HCT116 (cell line): ENCODE measurements at regions not wholly inside any gene's neighbourhood (a gene's known extent, or its start where the extent isn't known, plus 50 kb on each side); places are given as distances from the start of the nearest gene placed in this dataset.

ENCODE experiments used
- ATAC-seq: fragments of 200-7000 bp; cut with Tn5 transposase; 2 replicates; pipeline ENCODE4 v1.9.1; 2020; ENCODE audit warnings: mild to moderate bottlenecking, moderate library complexity
- BruUV-seq: library from RNA; stranded (reverse); fragments of 400-500 nt; replicated peaks from 2 replicates; lab custom pipeline; 2021; lab: Mats Ljungman, UMichigan
- CTCF ChIA-PET: fragments of 300-600 bp; sonication (Branson Sonifier 250); formaldehyde crosslinking; loops from one replicate; lab custom pipeline; 2021; ENCODE audit warnings: antibody characterized with exemption; lab: Charles Lee
- POLR2A ChIA-PET: fragments of 300-600, 350-600 bp; sonication (Branson Sonifier 250); formaldehyde crosslinking; loops from one replicate; lab custom pipeline; 2021; ENCODE audit warnings: antibody characterized with exemption; lab: Charles Lee
- RAD21 ChIA-PET, 2 experiments: fragments of 300-600 bp; sonication (Branson Sonifier 250); formaldehyde crosslinking; loops; one replicate each; lab custom pipeline; 2023; ENCODE audit warnings: low total read pairs in 2 of 2; ENCODE audit not compliant: uncharacterized antibody in 2 of 2, unreplicated experiment in 2 of 2, low non-redundant PET in 1 of 2; lab: Charles Lee
- DNase-seq: peaks from one replicate; pipeline ENCODE4 v3.0.0-alpha.2; 2010; ENCODE audit warnings: low read depth, low spot score
- H2AFZ ChIP-seq: fragments of 200-600 bp; shearing (Covaris generic), sonication (generic); 2 replicates; pipeline ENCODE4 v1.6.1; 2017; ENCODE audit warnings: low read depth, mixed run types, mixed read lengths, antibody characterized with exemption, low read length; ENCODE audit not compliant: poor library complexity, severe bottlenecking
- H3K27ac ChIP-seq: 2 replicates; pipeline ENCODE4 v1.5.1; 2012; ENCODE audit warnings: low read depth, low read length
- H3K27me3 ChIP-seq: fragments of 200-600 bp; sonication (generic); 2 replicates; pipeline ENCODE4 v1.6.1; 2016; ENCODE audit warnings: mixed run types, low read length, mixed read lengths; ENCODE audit not compliant: insufficient read depth
- H3K36me3 ChIP-seq, 2 experiments: fragments of 200-500 bp in 1 of 2; fragments of 200-600 bp in 1 of 2; sonication (Bioruptor generic) in 1 of 2; sonication (generic) in 1 of 2; 2 replicates each; pipeline versions ENCODE4 v1.5.1 to v1.6.1; 2014 to 2016; ENCODE audit warnings: low read length in 2 of 2, inconsistent platforms in 1 of 2, mixed read lengths in 1 of 2, mixed run types in 1 of 2; ENCODE audit not compliant: insufficient read depth in 2 of 2, control insufficient read depth in 1 of 2
- H3K4me1 ChIP-seq, 2 experiments: fragments of 200-600 bp in 1 of 2; sonication (generic) in 1 of 2; 2 replicates each; pipeline versions ENCODE4 v1.5.1 to v1.6.1; 2012 to 2017; ENCODE audit warnings: low read length in 2 of 2, inconsistent platforms in 1 of 2, mild to moderate bottlenecking in 1 of 2, mixed read lengths in 1 of 2, mixed run types in 1 of 2, moderate library complexity in 1 of 2; ENCODE audit not compliant: insufficient read depth in 2 of 2, control insufficient read depth in 1 of 2
- H3K4me2 ChIP-seq: fragments of 200-600 bp; sonication (generic); 2 replicates; pipeline ENCODE4 v1.6.1; 2017; ENCODE audit warnings: mixed run types, low read length, mixed read lengths
- H3K4me3 ChIP-seq, 2 experiments: fragments of 200-600 bp in 1 of 2; sonication (generic) in 1 of 2; replicated peaks in 1 of 2; 2 replicates each; pipeline ENCODE4 v1.5.1; 2011 to 2016; ENCODE audit warnings: low read length in 2 of 2, control low read depth in 1 of 2, low read depth in 1 of 2, mild to moderate bottlenecking in 1 of 2, mixed read lengths in 1 of 2, mixed run types in 1 of 2
- H3K79me2 ChIP-seq: fragments of 200-600 bp; sonication (generic); 2 replicates; pipeline ENCODE4 v1.6.1; 2017; ENCODE audit warnings: mild to moderate bottlenecking, mixed run types, low read length, moderate library complexity, mixed read lengths; ENCODE audit not compliant: insufficient read depth
- H3K9ac ChIP-seq: fragments of 200-600 bp; sonication (generic); 2 replicates; pipeline ENCODE4 v1.6.1; 2016; ENCODE audit warnings: low read length, mixed read lengths
- H3K9me2 ChIP-seq: fragments of 200-600 bp; sonication (generic), shearing (Covaris generic); 2 replicates; pipeline ENCODE4 v1.6.1; 2017; ENCODE audit warnings: mixed run types, mild to moderate bottlenecking, moderate library complexity; ENCODE audit not compliant: insufficient read depth
- H3K9me3 ChIP-seq, 2 experiments: fragments of 200-500 bp in 1 of 2; fragments of 200-600 bp in 1 of 2; sonication (Bioruptor generic) in 1 of 2; sonication (generic) in 1 of 2; 2 replicates each; pipeline ENCODE4 v1.6.1; 2014 to 2017; ENCODE audit warnings: low read length in 2 of 2, mixed read lengths in 2 of 2, inconsistent platforms in 1 of 2, low read depth in 1 of 2, mild to moderate bottlenecking in 1 of 2, mixed run types in 1 of 2, moderate library complexity in 1 of 2; ENCODE audit not compliant: control insufficient read depth in 1 of 2, insufficient read depth in 1 of 2
- H4K20me1 ChIP-seq: fragments of 200-600 bp; sonication (generic), shearing (Covaris generic); 2 replicates; pipeline ENCODE4 v1.6.1; 2017; ENCODE audit warnings: mixed run types, mild to moderate bottlenecking, moderate library complexity; ENCODE audit not compliant: insufficient read depth
- ATF3 ChIP-seq: IDR thresholded peaks from 2 replicates; pipeline ENCODE4 v1.6.1; 2012
- CBX3 ChIP-seq: IDR thresholded peaks from 2 replicates; pipeline ENCODE4 v1.6.1; 2012; ENCODE audit warnings: low read depth
- CEBPB ChIP-seq: IDR thresholded peaks from 2 replicates; pipeline ENCODE4 v1.6.1; 2012; ENCODE audit warnings: low read depth
- EGR1 ChIP-seq: IDR thresholded peaks from 2 replicates; pipeline ENCODE4 v1.6.1; 2012; ENCODE audit warnings: low read depth
- EZH2 ChIP-seq: fragments of 200-600 bp; sonication (generic); IDR thresholded peaks from 2 replicates; pipeline ENCODE4 v1.6.1; 2017; ENCODE audit warnings: antibody characterized with exemption, mixed run types
- EZH2phosphoT487 ChIP-seq: fragments of 200-600 bp; IDR thresholded peaks from 2 replicates; pipeline ENCODE4 v1.6.1; 2018; ENCODE audit warnings: antibody characterized with exemption, borderline replicate concordance
- FOSL1 ChIP-seq: IDR thresholded peaks from 2 replicates; pipeline ENCODE4 v1.6.1; 2012; ENCODE audit warnings: low read depth
- JUND ChIP-seq: IDR thresholded peaks from 2 replicates; pipeline ENCODE4 v1.6.1; 2012
- MAX ChIP-seq: IDR thresholded peaks from 2 replicates; pipeline ENCODE4 v1.6.1; 2012
- POLR2AphosphoS5 ChIP-seq: IDR thresholded peaks from 2 replicates; pipeline ENCODE4 v1.6.1; 2011; ENCODE audit warnings: mild to moderate bottlenecking, low read depth, low read length, moderate library complexity
- SIN3A ChIP-seq: IDR thresholded peaks from 2 replicates; pipeline ENCODE4 v1.6.1; 2012; ENCODE audit warnings: low read depth
- SP1 ChIP-seq: IDR thresholded peaks from 2 replicates; pipeline ENCODE4 v1.6.1; 2012; ENCODE audit warnings: low read depth
- YY1 ChIP-seq: IDR thresholded peaks from 2 replicates; pipeline ENCODE4 v1.6.1; 2011; ENCODE audit warnings: low read length, low read depth, moderate library complexity, mild to moderate bottlenecking; ENCODE audit not compliant: insufficient replicate concordance; ENCODE audit errors: extremely low read depth
- ZBTB33 ChIP-seq: IDR thresholded peaks from 2 replicates; pipeline ENCODE4 v1.6.1; 2011; ENCODE audit warnings: mild to moderate bottlenecking, low read length, moderate library complexity; ENCODE audit not compliant: insufficient replicate concordance; ENCODE audit errors: extremely low read depth
- ZFX ChIP-seq: fragments of 450-650 bp; IDR thresholded peaks from 2 replicates; pipeline ENCODE4 v1.6.1; 2017
- ZNF274 ChIP-seq: fragments of 200-500 bp; sonication (Bioruptor generic); IDR thresholded peaks from 2 replicates; pipeline ENCODE4 v1.6.1; 2014; ENCODE audit warnings: mild to moderate bottlenecking, low read depth, low read length, inconsistent platforms
- intact Hi-C: fragments of 100-400 bp; cut with micrococcal nuclease; formaldehyde crosslinking; loops from 2 replicates; pipeline ENCODE4 v1.10.0; 2022

GRCh38 chr13:87453244-87453643 is 217.9 kb upstream of the SLITRK5 start:
- Histone ChIP-seq H3K27ac (no peak overlapping the region), H4K20me1 (no peaks in the 10 kb centered on the region), H3K27me3 (no peaks in the 10 kb centered on the region), H3K4me1 (no peaks in the 10 kb centered on the region), H3K79me2 (no peaks in the 10 kb centered on the region), H3K4me2 (no peak overlapping the region), H3K4me3 (no peak overlapping the region), H2AFZ (no peak overlapping the region), H3K36me3 (no peaks in the 10 kb centered on the region), H3K9me2 (no peaks in the 10 kb centered on the region), H3K9me3 (no peaks in the 10 kb centered on the region), H3K9ac (no peak overlapping the region)
- no peak for ATAC-seq
- intact Hi-C loops, result no loop called here
- ChIA-PET RAD21 (no interaction called here), CTCF (no interaction called here), POLR2A (no interaction called here)
- no TSS peak for BruUV-seq
- TF ChIP-seq SIN3A, result no peak
- TF ChIP-seq ZBTB33, result no peak
- no peak for TF ChIP-seq YY1
- no peak for TF ChIP-seq ATF3
- TF ChIP-seq EZH2, result no peak
- TF ChIP-seq JUND, result no peak
- no peak for TF ChIP-seq CBX3
- TF ChIP-seq ZNF274, result no peak
- no peak for TF ChIP-seq EGR1
- no peak for DNase-seq

- Histone ChIP-seq H3K4me1 (no peaks in the 10 kb centered on the region), H3K9me3 (no peaks in the 10 kb centered on the region), H3K36me3 (no peaks in the 10 kb centered on the region), H3K4me2 (no peak overlapping the region), H3K79me2 (no peaks in the 10 kb centered on the region), H4K20me1 (no peaks in the 10 kb centered on the region), H3K9ac (no peak overlapping the region), H3K27me3 (no peaks in the 10 kb centered on the region), H3K4me3 (no peak overlapping the region), H3K27ac (no peak overlapping the region), H2AFZ (no peak overlapping the region), H3K9me2 (no peaks in the 10 kb centered on the region)
- TF ChIP-seq CEBPB, result no peak
- TF ChIP-seq EZH2phosphoT487, result no peak
- no peak for TF ChIP-seq SP1
- no peak for TF ChIP-seq MAX
- TF ChIP-seq EGR1, result no peak
- TF ChIP-seq POLR2AphosphoS5, result no peak
- TF ChIP-seq FOSL1, result no peak
- no peak for TF ChIP-seq ZFX
- no peak for TF ChIP-seq ZNF274
- no peak for TF ChIP-seq ZBTB33
- ATAC-seq, result no peak
- no peak for DNase-seq
- RAD21 ChIA-PET, result no interaction called here
- intact Hi-C loops, result no loop called here
- BruUV-seq, result no TSS peak
- CTCF ChIA-PET, result no interaction called here
- POLR2A ChIA-PET, result no interaction called here
Measured at GRCh38 chr13:87459419-87459818, 211.8 kb upstream of the SLITRK5 start.
